COLO668 (cell line): ENCODE measurements at regions not wholly inside any gene's neighbourhood (a gene's known extent, or its start where the extent isn't known, plus 50 kb on each side); places are given as distances from the start of the nearest gene placed in this dataset.

Experiments
- DNase-seq: peaks from one replicate; lab custom pipeline; 2025; ENCODE audit not compliant: unreplicated experiment; lab: John Stamatoyannopoulos, UW

- DNase-seq: no peak
Measured at GRCh38 chr1:65741993-65742392, 50.7 kb upstream of the PDE4B start.
